GM12878 (cell line): ENCODE measurements at regions not wholly inside any gene's neighbourhood (a gene's known extent, or its start where the extent isn't known, plus 50 kb on each side); places are given as distances from the start of the nearest gene placed in this dataset.
A peak's percentile ranks its signal among the peaks of the same experiment; 100 is the strongest.

Experiments used
- ATAC-seq: fragments of 200-7000 bp; cut with Tn5 transposase; 3 replicates; pipeline ENCODE4 v1.9.1; 2020; ENCODE audit warnings: mild to moderate bottlenecking, moderate library complexity
- BruUV-seq: library from RNA; stranded (reverse); fragments of 400-500 nt; replicated peaks from 2 replicates; lab custom pipeline; 2021; lab: Mats Ljungman, UMichigan
- CTCF ChIA-PET: fragments of 300-600 bp; sonication (Branson Sonifier 250); formaldehyde crosslinking; extraction: SDS; loops from one replicate; lab custom pipeline; 2021; ENCODE audit warnings: inconsistent platforms; lab: Yijun Ruan, JAX
- POLR2A ChIA-PET: fragments of 350-600 bp; formaldehyde crosslinking; extraction: SDS; loops from one replicate; lab custom pipeline; 2021; ENCODE audit warnings: inconsistent platforms; lab: Charles Lee
- RAD21 ChIA-PET: fragments of 300-600 bp; sonication (Branson Sonifier 250); formaldehyde crosslinking; loops from one replicate; lab custom pipeline; 2023; ENCODE audit warnings: antibody characterized with exemption; ENCODE audit not compliant: unreplicated experiment; lab: Charles Lee
- SMC1A ChIA-PET: fragments of 300-600 bp; sonication (Branson Sonifier 250); formaldehyde crosslinking; loops from one replicate; lab custom pipeline; 2023; ENCODE audit not compliant: unreplicated experiment, uncharacterized antibody; lab: Charles Lee
- DNase-seq: peaks from one replicate; pipeline ENCODE4 v3.0.0-alpha.2; 2011; ENCODE audit warnings: low read depth, low spot score
- FAIRE-seq: peaks from 3 replicates; lab custom pipeline; 2011; peaks lifted over from hg19 to GRCh38; lab: Jason Lieb, UNC
- H2AFZ ChIP-seq: 2 replicates; pipeline ENCODE4 v1.6.0; 2011; ENCODE audit warnings: low read depth, low read length, control low read depth; ENCODE audit not compliant: control insufficient read depth
- H3K27ac ChIP-seq: 2 replicates; pipeline ENCODE4 v1.5.1; 2011; ENCODE audit warnings: control low read depth; ENCODE audit not compliant: control insufficient read depth, insufficient read depth
- H3K27me3 ChIP-seq, 2 experiments: replicated peaks in 1 of 2; 2 replicates each; pipeline versions ENCODE4 v1.6.0 to v1.6.1; 2011; ENCODE audit warnings: low read length in 1 of 2; ENCODE audit not compliant: control insufficient read depth in 2 of 2, insufficient read depth in 2 of 2
- H3K36me3 ChIP-seq, 2 experiments: 2 replicates each; pipeline ENCODE4 v1.5.1; 2011; ENCODE audit warnings: low read length in 1 of 2; ENCODE audit not compliant: control insufficient read depth in 2 of 2, insufficient read depth in 2 of 2
- H3K4me1 ChIP-seq: 2 replicates; pipeline ENCODE4 v1.6.1; 2011; ENCODE audit warnings: mild to moderate bottlenecking, low read length, moderate library complexity, mixed read lengths; ENCODE audit not compliant: control insufficient read depth, insufficient read depth
- H3K4me2 ChIP-seq: 2 replicates; pipeline ENCODE4 v1.6.0; 2011; ENCODE audit warnings: control low read depth; ENCODE audit not compliant: control insufficient read depth, insufficient read depth
- H3K4me3 ChIP-seq: fragments of 200-600 bp; sonication (generic); 2 replicates; pipeline ENCODE4 v1.5.1; 2016
- H3K79me2 ChIP-seq: 2 replicates; pipeline ENCODE4 v1.6.0; 2011; ENCODE audit warnings: low read length; ENCODE audit not compliant: control insufficient read depth, insufficient read depth
- H3K9ac ChIP-seq: 2 replicates; pipeline ENCODE4 v1.8.0; 2011; ENCODE audit warnings: low read length, control low read depth, mixed read lengths; ENCODE audit not compliant: control insufficient read depth, insufficient read depth
- H3K9me3 ChIP-seq: replicated peaks from 3 replicates; pipeline ENCODE4 v1.5.1; 2011; ENCODE audit warnings: mild to moderate bottlenecking, low read length; ENCODE audit not compliant: control insufficient read depth, insufficient read depth
- H4K20me1 ChIP-seq: 2 replicates; pipeline ENCODE4 v1.6.0; 2011; ENCODE audit not compliant: control insufficient read depth, insufficient read depth
- RUNX3 ChIP-seq: IDR thresholded peaks from 2 replicates; pipeline ENCODE4 v1.6.1; 2012; ENCODE audit warnings: low read length, inconsistent platforms
- WGBS: methylation state at CpG from one replicate; pipeline ENCODE4 v1.1.6; 2016; ENCODE audit warnings: low lambda C conversion rate; ENCODE audit not compliant: insufficient replicate concordance, insufficient coverage; ENCODE audit errors: missing lambda C conversion rate; 5-methylcytosine and 5-hydroxymethylcytosine counted together
- in situ Hi-C: fragments of 300-500 bp; cut with MboI; formaldehyde crosslinking; loops from 9 replicates; pipeline ENCODE4 v1.14.3; 2018; ENCODE audit warnings: mixed read lengths
- intact Hi-C: fragments of 100-400 bp; cut with micrococcal nuclease; formaldehyde crosslinking; loops from one replicate; pipeline ENCODE4 v1.14.2; 2022; ENCODE audit not compliant: unreplicated experiment
- TF ChIP-seq, protein P1 (sequence below): fragments of 450-650 bp; IDR thresholded peaks from 2 replicates; pipeline ENCODE4 v1.6.1; 2016; ENCODE audit warnings: mild to moderate bottlenecking, moderate library complexity, borderline replicate concordance

GRCh38 chr13:79011179-79011578 is 352.2 kb upstream of the OBI1 start:
- H3K4me3 ChIP-seq = no peak overlapping the region
- POLR2A ChIA-PET = interaction anchor here (0.5 to 0.6 kb wide), 2 partner anchors 50 to 1859 kb away, joined by 3 to 5 read pairs; no protein-coding TSS in a partner anchor
- peak; percentile 71 for ATAC-seq
- H3K9ac ChIP-seq = no peak overlapping the region
- TF ChIP-seq RUNX3 = peak; percentile 28; the same call in 1 of the 2 replicates
- TF ChIP-seq, protein P1, sequence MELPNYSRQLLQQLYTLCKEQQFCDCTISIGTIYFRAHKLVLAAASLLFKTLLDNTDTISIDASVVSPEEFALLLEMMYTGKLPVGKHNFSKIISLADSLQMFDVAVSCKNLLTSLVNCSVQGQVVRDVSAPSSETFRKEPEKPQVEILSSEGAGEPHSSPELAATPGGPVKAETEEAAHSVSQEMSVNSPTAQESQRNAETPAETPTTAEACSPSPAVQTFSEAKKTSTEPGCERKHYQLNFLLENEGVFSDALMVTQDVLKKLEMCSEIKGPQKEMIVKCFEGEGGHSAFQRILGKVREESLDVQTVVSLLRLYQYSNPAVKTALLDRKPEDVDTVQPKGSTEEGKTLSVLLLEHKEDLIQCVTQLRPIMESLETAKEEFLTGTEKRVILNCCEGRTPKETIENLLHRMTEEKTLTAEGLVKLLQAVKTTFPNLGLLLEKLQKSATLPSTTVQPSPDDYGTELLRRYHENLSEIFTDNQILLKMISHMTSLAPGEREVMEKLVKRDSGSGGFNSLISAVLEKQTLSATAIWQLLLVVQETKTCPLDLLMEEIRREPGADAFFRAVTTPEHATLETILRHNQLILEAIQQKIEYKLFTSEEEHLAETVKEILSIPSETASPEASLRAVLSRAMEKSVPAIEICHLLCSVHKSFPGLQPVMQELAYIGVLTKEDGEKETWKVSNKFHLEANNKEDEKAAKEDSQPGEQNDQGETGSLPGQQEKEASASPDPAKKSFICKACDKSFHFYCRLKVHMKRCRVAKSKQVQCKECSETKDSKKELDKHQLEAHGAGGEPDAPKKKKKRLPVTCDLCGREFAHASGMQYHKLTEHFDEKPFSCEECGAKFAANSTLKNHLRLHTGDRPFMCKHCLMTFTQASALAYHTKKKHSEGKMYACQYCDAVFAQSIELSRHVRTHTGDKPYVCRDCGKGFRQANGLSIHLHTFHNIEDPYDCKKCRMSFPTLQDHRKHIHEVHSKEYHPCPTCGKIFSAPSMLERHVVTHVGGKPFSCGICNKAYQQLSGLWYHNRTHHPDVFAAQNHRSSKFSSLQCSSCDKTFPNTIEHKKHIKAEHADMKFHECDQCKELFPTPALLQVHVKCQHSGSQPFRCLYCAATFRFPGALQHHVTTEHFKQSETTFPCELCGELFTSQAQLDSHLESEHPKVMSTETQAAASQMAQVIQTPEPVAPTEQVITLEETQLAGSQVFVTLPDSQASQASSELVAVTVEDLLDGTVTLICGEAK = no peak
- TF ChIP-seq, all 136 proteins: peak for 1
- CTCF ChIA-PET = interaction anchor here (1.3 kb wide), 2 partner anchors 34 to 44 kb away, joined by 5 to 6 read pairs; no protein-coding TSS in a partner anchor
- no peaks in the 10 kb centered on the region for H3K27me3 ChIP-seq
- H3K9me3 ChIP-seq = no peaks in the 10 kb centered on the region; the same call in 2 of the 3 replicates
- FAIRE-seq (no peak), DNase-seq (no peak)
- no peaks in the 10 kb centered on the region for H3K79me2 ChIP-seq
- intact Hi-C loops (no loop called here), in situ Hi-C loops (no loop called here)
- H3K4me1 ChIP-seq = no peaks in the 10 kb centered on the region
- SMC1A ChIA-PET = interaction anchor here (1.1 to 3.2 kb wide), 8 partner anchors 9 to 38 kb away, joined by 4 to 12 read pairs (median 6); no protein-coding TSS in a partner anchor
- no peaks in the 10 kb centered on the region for H4K20me1 ChIP-seq
- no TSS peak for BruUV-seq
- WGBS = 2% methylated on average over 2 of the region's 2 CpGs
- H3K4me2 ChIP-seq = no peak overlapping the region
- H3K27ac ChIP-seq = no peak overlapping the region
- no peak overlapping the region for H2AFZ ChIP-seq
- no peaks in the 10 kb centered on the region for H3K36me3 ChIP-seq
- RAD21 ChIA-PET = interaction anchor here (1.6 kb wide), 1 partner anchor 44 kb away, joined by 5 read pairs; no protein-coding TSS in a partner anchor
